ENCODE measurements at regions not wholly inside any gene's neighbourhood (a gene's known extent, or its start where the extent isn't known, plus 50 kb on each side); places are given as distances from the start of the nearest gene placed in this dataset.

- DNase-seq, result no peak
Measured at GRCh38 chr18:73621091-73621490, 526.5 kb downstream of the FBXO15 start.

GRCh38 chr18:73617981-73618380, 529.7 kb downstream of the FBXO15 start:
- no peak for DNase-seq

- DNase-seq, result no peak
Measured at GRCh38 chr18:73615506-73615905, 532.1 kb downstream of the FBXO15 start.

GRCh38 chr18:73614812-73615211, 532.8 kb downstream of the FBXO15 start:
- no peak for DNase-seq

- DNase-seq, result no peak
Measured at GRCh38 chr18:73613706-73614340, 533.8 kb downstream of the FBXO15 start.

GRCh38 chr18:73597832-73598615, 549.6 kb downstream of the FBXO15 start:
- DNase-seq, result no peak

- no peak for DNase-seq
Measured at GRCh38 chr18:73594749-73595148, 552.9 kb downstream of the FBXO15 start.

- no peak for DNase-seq
Measured at GRCh38 chr18:73593207-73593606, 554.4 kb downstream of the FBXO15 start.

- DNase-seq, result no peak
Measured at GRCh38 chr18:73590950-73591349, 556.7 kb downstream of the FBXO15 start.

- DNase-seq, result no peak
Measured at GRCh38 chr18:73579698-73580097, 567.9 kb downstream of the FBXO15 start.

GRCh38 chr18:73577365-73577764, 570.3 kb downstream of the FBXO15 start:
- no peak for DNase-seq

- no peak for DNase-seq
Measured at GRCh38 chr18:73563901-73564472, 583.6 kb downstream of the FBXO15 start.

GRCh38 chr18:73563345-73563744, 584.3 kb downstream of the FBXO15 start:
- DNase-seq, result no peak

- DNase-seq, result no peak
Measured at GRCh38 chr18:73556904-73557303, 590.7 kb downstream of the FBXO15 start.

GRCh38 chr18:73552171-73552570, 595.5 kb downstream of the FBXO15 start:
- DNase-seq, result no peak

- no peak for DNase-seq
Measured at GRCh38 chr18:73551211-73551610, 596.4 kb downstream of the FBXO15 start.

- DNase-seq, result no peak
Measured at GRCh38 chr18:73549236-73549635, 598.4 kb downstream of the FBXO15 start.

GRCh38 chr18:73545472-73545871, 602.2 kb downstream of the FBXO15 start:
- DNase-seq, result no peak

GRCh38 chr18:73544617-73545016, 603.0 kb downstream of the FBXO15 start:
- no peak for DNase-seq

- no peak for DNase-seq
Measured at GRCh38 chr18:73544032-73544431, 603.6 kb downstream of the FBXO15 start.

GRCh38 chr18:73535990-73536389, 611.6 kb downstream of the FBXO15 start:
- DNase-seq, result no peak

GRCh38 chr18:73535189-73535588, 612.4 kb downstream of the FBXO15 start:
- DNase-seq, result no peak

- no peak for DNase-seq
Measured at GRCh38 chr18:73531601-73532000, 616.0 kb downstream of the FBXO15 start.

GRCh38 chr18:73528066-73528465, 619.6 kb downstream of the FBXO15 start:
- DNase-seq, result no peak

All from occipital lobe (tissue), 1 donor.